A549 (cell line): ENCODE measurements at regions not wholly inside any gene's neighbourhood (a gene's known extent, or its start where the extent isn't known, plus 50 kb on each side); places are given as distances from the start of the nearest gene placed in this dataset.

Experiments
- ATAC-seq, 2 experiments: fragments of 200-7000 bp in 1 of 2; fragments of >200 bp in 1 of 2; cut with Nextera tagmentation in 1 of 2; cut with Tn5 transposase in 1 of 2; 3 replicates each; pipeline versions ENCODE4 v1.8.0 to v1.9.1; 2018 to 2020; ENCODE audit warnings: mild to moderate bottlenecking in 1 of 2, moderate library complexity in 1 of 2
- CTCF ChIA-PET: fragments of 300-600 bp; sonication (Branson Sonifier 250); formaldehyde crosslinking; extraction: SDS; loops from one replicate; lab custom pipeline; 2021; ENCODE audit warnings: antibody characterized with exemption, inconsistent platforms; lab: Yijun Ruan, JAX
- POLR2A ChIA-PET: fragments of 350-600 bp; formaldehyde crosslinking; extraction: SDS; loops from one replicate; lab custom pipeline; 2021; ENCODE audit warnings: antibody characterized with exemption, inconsistent platforms; lab: Yijun Ruan, JAX
- DNase-seq, 2 experiments: peaks; one replicate each; pipeline versions ENCODE4 v3.0.0 to v3.0.0-alpha.2; 2011 to 2016; ENCODE audit warnings: low read depth in 1 of 2, low spot score in 1 of 2
- FAIRE-seq: peaks from 2 replicates; lab custom pipeline; 2011; peaks lifted over from hg19 to GRCh38; lab: Jason Lieb, UNC
- H3K27ac ChIP-seq, 2 experiments: fragments of >200 bp; sonication (Bioruptor Twin); formaldehyde crosslinking; 3 replicates each; pipeline ENCODE4 v1.5.1; 2016 to 2017
- H3K4me1 ChIP-seq: fragments of >200 bp; sonication (Bioruptor Twin); formaldehyde crosslinking; 3 replicates; pipeline ENCODE4 v1.6.1; 2016
- H3K4me2 ChIP-seq: fragments of >200 bp; sonication (Bioruptor Twin); formaldehyde crosslinking; 3 replicates; pipeline ENCODE4 v1.6.1; 2016
- H3K4me3 ChIP-seq: fragments of >200 bp; sonication (Bioruptor Twin); formaldehyde crosslinking; 3 replicates; pipeline ENCODE4 v1.5.1; 2016
- H3K9me3 ChIP-seq: fragments of >200 bp; sonication (Bioruptor Twin); formaldehyde crosslinking; 3 replicates; pipeline ENCODE4 v1.6.1; 2016
- CBX2 ChIP-seq: fragments of 200-600 bp; sonication (generic); IDR thresholded peaks from 2 replicates; pipeline ENCODE4 v1.6.1; 2016; ENCODE audit warnings: low read depth, mild to moderate bottlenecking, borderline replicate concordance
- CHD4 ChIP-seq: fragments of 200-600 bp; sonication (generic); IDR thresholded peaks from 2 replicates; pipeline ENCODE4 v1.6.1; 2016; ENCODE audit warnings: antibody characterized with exemption, mild to moderate bottlenecking, borderline replicate concordance
- E2F6 ChIP-seq: IDR thresholded peaks from 2 replicates; pipeline ENCODE4 v1.6.1; 2012; ENCODE audit warnings: low read depth, borderline replicate concordance
- GATA3 ChIP-seq: IDR thresholded peaks from 2 replicates; pipeline ENCODE4 v1.6.1; 2012; ENCODE audit warnings: borderline replicate concordance
- HEYL ChIP-seq: fragments of 250-450 bp; sonication (Bioruptor Pico); IDR thresholded peaks from 2 replicates; pipeline ENCODE4 v1.8.0; 2021; ENCODE audit warnings: mild to moderate bottlenecking, moderate library complexity
- HOXB13 ChIP-seq: fragments of 250-450 bp; sonication (Bioruptor Pico); IDR thresholded peaks from 2 replicates; pipeline ENCODE4 v1.5.0; 2020; ENCODE audit warnings: low read depth, mild to moderate bottlenecking, moderate library complexity
- KDM5A ChIP-seq: fragments of 200-600 bp; sonication (generic); IDR thresholded peaks from 2 replicates; pipeline ENCODE4 v1.6.1; 2016; ENCODE audit warnings: antibody characterized with exemption, mild to moderate bottlenecking
- MAX ChIP-seq: IDR thresholded peaks from 2 replicates; pipeline ENCODE4 v1.6.1; 2012
- MAZ ChIP-seq: fragments of 150-350 bp; IDR thresholded peaks from 2 replicates; pipeline ENCODE4 v1.6.1; 2014; ENCODE audit warnings: antibody characterized with exemption, low read depth, low read length, borderline replicate concordance
- MYC ChIP-seq: IDR thresholded peaks from 2 replicates; pipeline ENCODE4 v1.6.1; 2012; ENCODE audit warnings: mild to moderate bottlenecking, inconsistent platforms, low read length, improper control_type of control experiment, borderline replicate concordance
- NPAS2 ChIP-seq: fragments of 250-450 bp; sonication (Bioruptor Pico); IDR thresholded peaks from 2 replicates; pipeline ENCODE4 v1.8.0; 2022; ENCODE audit warnings: mild to moderate bottlenecking, moderate library complexity, borderline replicate concordance
- PBX3 ChIP-seq: IDR thresholded peaks from 2 replicates; pipeline ENCODE4 v1.6.1; 2012
- POLR2AphosphoS2 ChIP-seq: conservative IDR thresholded peaks from 2 replicates; pipeline ENCODE4 v1.6.1; 2012; ENCODE audit warnings: low read length, improper control_type of control experiment, inconsistent platforms
- RARB ChIP-seq: fragments of 250-450 bp; sonication (Bioruptor Pico); IDR thresholded peaks from 2 replicates; pipeline ENCODE4 v1.8.0; 2021; ENCODE audit warnings: mild to moderate bottlenecking, moderate library complexity
- RCOR1 ChIP-seq: fragments of 150-350 bp; IDR thresholded peaks from 2 replicates; pipeline ENCODE4 v1.6.1; 2014; ENCODE audit warnings: antibody characterized with exemption, low read length, low read depth
- RFX5 ChIP-seq: fragments of 450-650 bp; IDR thresholded peaks from 2 replicates; pipeline ENCODE4 v1.7.1; 2014; ENCODE audit warnings: antibody characterized with exemption, mild to moderate bottlenecking, moderate library complexity
- SMC3 ChIP-seq: fragments of >200 bp; sonication (Bioruptor Twin); formaldehyde crosslinking; IDR thresholded peaks from 3 replicates; pipeline ENCODE4 v1.6.1; 2018; ENCODE audit warnings: inconsistent platforms
- TFCP2L1 ChIP-seq: fragments of 250-450 bp; sonication (Bioruptor Pico); IDR thresholded peaks from 2 replicates; pipeline ENCODE4 v1.5.0; 2021; ENCODE audit warnings: mild to moderate bottlenecking
- ZC3H11A ChIP-seq: fragments of 450-650 bp; IDR thresholded peaks from 2 replicates; pipeline ENCODE4 v1.6.1; 2014; ENCODE audit warnings: antibody characterized with exemption, mild to moderate bottlenecking
- ZSCAN20 ChIP-seq: fragments of 250-450 bp; sonication (Bioruptor Pico); IDR thresholded peaks from 2 replicates; pipeline ENCODE4 v1.8.0; 2022; ENCODE audit warnings: mild to moderate bottlenecking, moderate library complexity
- WGBS: methylation state at CpG from one replicate; pipeline ENCODE4 v1.1.6; 2017; ENCODE audit errors: missing lambda C conversion rate; 5-methylcytosine and 5-hydroxymethylcytosine counted together
- TF ChIP-seq, protein P1 (sequence below): fragments of >200 bp; sonication (Bioruptor Twin); formaldehyde crosslinking; IDR thresholded peaks from 3 replicates; pipeline ENCODE4 v1.6.1; 2016
- TF ChIP-seq, protein P2 (sequence below): fragments of 150-350 bp; IDR thresholded peaks from 2 replicates; pipeline ENCODE4 v1.6.1; 2014; ENCODE audit warnings: low read depth, mild to moderate bottlenecking, low read length
- TF ChIP-seq, protein P3 (sequence below): fragments of 200-600 bp; sonication (generic); IDR thresholded peaks from 2 replicates; pipeline ENCODE4 v1.6.1; 2016; ENCODE audit warnings: antibody characterized with exemption, mild to moderate bottlenecking, moderate library complexity

DNA sequence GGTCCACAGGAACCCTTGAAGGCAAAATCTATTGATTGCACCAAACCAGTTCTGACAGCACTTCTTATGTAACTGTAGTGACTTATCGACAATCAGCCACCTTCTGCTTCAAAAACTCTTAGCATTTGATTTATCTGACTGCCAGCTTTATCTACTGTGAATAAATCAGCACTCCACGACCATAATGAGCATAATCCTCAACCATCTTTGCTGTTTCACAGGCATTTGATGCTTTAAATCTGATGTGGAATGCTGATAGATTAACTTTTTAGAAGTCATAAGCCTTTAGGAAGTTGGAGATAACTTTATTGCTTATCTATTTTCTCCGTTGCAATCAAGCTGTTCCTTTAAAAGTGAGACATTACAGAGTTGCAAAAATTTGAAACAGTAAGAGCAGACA, 101.5 kb upstream of the PTCHD4 start:
- ChIA-PET POLR2A (no interaction called here), CTCF (no interaction called here)
- DNase-seq: no peak
- FAIRE-seq: no peak
- H3K4me2 ChIP-seq: no peak overlapping the region
- no peak for ATAC-seq
- no peaks in the 10 kb centered on the region for H3K4me1 ChIP-seq
- H3K4me3 ChIP-seq: no peak overlapping the region
- WGBS: 32% methylated on average over 3 of the region's 3 CpGs
- no peak overlapping the region for H3K27ac ChIP-seq
- H3K9me3 ChIP-seq: no peaks in the 10 kb centered on the region
- TF ChIP-seq MAX: no peak
- TF ChIP-seq RFX5: no peak
- TF ChIP-seq POLR2AphosphoS2: no peak
- TF ChIP-seq TFCP2L1 (CRISPR knock-in tag): no peak
- TF ChIP-seq SMC3: no peak
- TF ChIP-seq HEYL (CRISPR knock-in tag): no peak
- no peak for TF ChIP-seq CHD4
- TF ChIP-seq MAZ: no peak
- no peak for TF ChIP-seq RARB
- TF ChIP-seq RCOR1: no peak
- TF ChIP-seq ZSCAN20: no peak
- TF ChIP-seq, protein P1, sequence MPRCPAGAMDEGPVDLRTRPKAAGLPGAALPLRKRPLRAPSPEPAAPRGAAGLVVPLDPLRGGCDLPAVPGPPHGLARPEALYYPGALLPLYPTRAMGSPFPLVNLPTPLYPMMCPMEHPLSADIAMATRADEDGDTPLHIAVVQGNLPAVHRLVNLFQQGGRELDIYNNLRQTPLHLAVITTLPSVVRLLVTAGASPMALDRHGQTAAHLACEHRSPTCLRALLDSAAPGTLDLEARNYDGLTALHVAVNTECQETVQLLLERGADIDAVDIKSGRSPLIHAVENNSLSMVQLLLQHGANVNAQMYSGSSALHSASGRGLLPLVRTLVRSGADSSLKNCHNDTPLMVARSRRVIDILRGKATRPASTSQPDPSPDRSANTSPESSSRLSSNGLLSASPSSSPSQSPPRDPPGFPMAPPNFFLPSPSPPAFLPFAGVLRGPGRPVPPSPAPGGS: no peak
- TF ChIP-seq MYC: no peak
- TF ChIP-seq KDM5A: no peak
- TF ChIP-seq NPAS2 (CRISPR knock-in tag): no peak
- TF ChIP-seq, all 56 proteins: peak for 0

DNA sequence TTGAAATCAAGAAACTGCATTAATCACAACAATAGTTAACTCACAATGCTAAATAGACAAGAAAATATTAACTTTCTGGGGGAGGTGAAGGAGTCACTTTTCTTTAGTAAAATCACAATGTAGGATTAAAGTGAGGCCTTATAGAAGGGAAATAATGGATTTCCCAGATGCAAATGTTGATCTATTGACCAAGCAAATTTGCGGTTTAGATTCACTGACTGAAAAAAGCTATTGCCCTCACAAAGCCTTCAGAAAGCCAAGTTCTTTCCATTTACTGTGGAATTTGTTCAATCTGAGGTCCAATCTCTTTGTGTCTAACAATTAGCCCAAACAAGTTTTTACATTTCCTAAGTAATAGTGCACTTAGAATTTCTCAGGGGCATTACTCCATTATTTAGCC, 95.1 kb upstream of the PTCHD4 start:
- WGBS: 89% methylated on average over 1 of the region's 1 CpG
- DNase-seq (no peak), ATAC-seq (no peak), FAIRE-seq (no peak)
- TF ChIP-seq, protein P2, sequence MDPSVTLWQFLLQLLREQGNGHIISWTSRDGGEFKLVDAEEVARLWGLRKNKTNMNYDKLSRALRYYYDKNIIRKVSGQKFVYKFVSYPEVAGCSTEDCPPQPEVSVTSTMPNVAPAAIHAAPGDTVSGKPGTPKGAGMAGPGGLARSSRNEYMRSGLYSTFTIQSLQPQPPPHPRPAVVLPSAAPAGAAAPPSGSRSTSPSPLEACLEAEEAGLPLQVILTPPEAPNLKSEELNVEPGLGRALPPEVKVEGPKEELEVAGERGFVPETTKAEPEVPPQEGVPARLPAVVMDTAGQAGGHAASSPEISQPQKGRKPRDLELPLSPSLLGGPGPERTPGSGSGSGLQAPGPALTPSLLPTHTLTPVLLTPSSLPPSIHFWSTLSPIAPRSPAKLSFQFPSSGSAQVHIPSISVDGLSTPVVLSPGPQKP: no peak
- TF ChIP-seq, protein P3, sequence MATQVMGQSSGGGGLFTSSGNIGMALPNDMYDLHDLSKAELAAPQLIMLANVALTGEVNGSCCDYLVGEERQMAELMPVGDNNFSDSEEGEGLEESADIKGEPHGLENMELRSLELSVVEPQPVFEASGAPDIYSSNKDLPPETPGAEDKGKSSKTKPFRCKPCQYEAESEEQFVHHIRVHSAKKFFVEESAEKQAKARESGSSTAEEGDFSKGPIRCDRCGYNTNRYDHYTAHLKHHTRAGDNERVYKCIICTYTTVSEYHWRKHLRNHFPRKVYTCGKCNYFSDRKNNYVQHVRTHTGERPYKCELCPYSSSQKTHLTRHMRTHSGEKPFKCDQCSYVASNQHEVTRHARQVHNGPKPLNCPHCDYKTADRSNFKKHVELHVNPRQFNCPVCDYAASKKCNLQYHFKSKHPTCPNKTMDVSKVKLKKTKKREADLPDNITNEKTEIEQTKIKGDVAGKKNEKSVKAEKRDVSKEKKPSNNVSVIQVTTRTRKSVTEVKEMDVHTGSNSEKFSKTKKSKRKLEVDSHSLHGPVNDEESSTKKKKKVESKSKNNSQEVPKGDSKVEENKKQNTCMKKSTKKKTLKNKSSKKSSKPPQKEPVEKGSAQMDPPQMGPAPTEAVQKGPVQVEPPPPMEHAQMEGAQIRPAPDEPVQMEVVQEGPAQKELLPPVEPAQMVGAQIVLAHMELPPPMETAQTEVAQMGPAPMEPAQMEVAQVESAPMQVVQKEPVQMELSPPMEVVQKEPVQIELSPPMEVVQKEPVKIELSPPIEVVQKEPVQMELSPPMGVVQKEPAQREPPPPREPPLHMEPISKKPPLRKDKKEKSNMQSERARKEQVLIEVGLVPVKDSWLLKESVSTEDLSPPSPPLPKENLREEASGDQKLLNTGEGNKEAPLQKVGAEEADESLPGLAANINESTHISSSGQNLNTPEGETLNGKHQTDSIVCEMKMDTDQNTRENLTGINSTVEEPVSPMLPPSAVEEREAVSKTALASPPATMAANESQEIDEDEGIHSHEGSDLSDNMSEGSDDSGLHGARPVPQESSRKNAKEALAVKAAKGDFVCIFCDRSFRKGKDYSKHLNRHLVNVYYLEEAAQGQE: no peak
- no peak for TF ChIP-seq HOXB13 (CRISPR knock-in tag)
- TF ChIP-seq E2F6: no peak
- TF ChIP-seq RFX5: no peak
- no peak for TF ChIP-seq ZC3H11A
- no peak for TF ChIP-seq MAZ
- TF ChIP-seq GATA3: no peak
- TF ChIP-seq RARB: no peak
- no peak for TF ChIP-seq CBX2
- TF ChIP-seq PBX3: no peak
- Histone ChIP-seq H3K4me3 (no peak overlapping the region), H3K4me2 (no peak overlapping the region), H3K27ac (no peak overlapping the region), H3K9me3 (no peaks in the 10 kb centered on the region), H3K4me1 (no peaks in the 10 kb centered on the region)
- ChIA-PET CTCF (no interaction called here), POLR2A (no interaction called here)
